IPS DF 6.9 (cell line): ENCODE measurements at regions not wholly inside any gene's neighbourhood (a gene's known extent, or its start where the extent isn't known, plus 50 kb on each side); places are given as distances from the start of the nearest gene placed in this dataset.

Experiments used
- DNase-seq: peaks from one replicate; pipeline ENCODE4 v3.0.0-alpha.2; 2013; ENCODE audit warnings: low read depth, low spot score
- H3K27ac ChIP-seq: one replicate; pipeline ENCODE4 v1.5.1; 2013; ENCODE audit warnings: low read length, control low read depth
- H3K27me3 ChIP-seq: 2 replicates; pipeline ENCODE4 v1.6.1; 2013; ENCODE audit warnings: mild to moderate bottlenecking, low read length; ENCODE audit not compliant: control insufficient read depth, insufficient read depth
- H3K36me3 ChIP-seq: 2 replicates; pipeline ENCODE4 v1.6.1; 2013; ENCODE audit warnings: low read length; ENCODE audit not compliant: control insufficient read depth, insufficient read depth
- H3K4me1 ChIP-seq: 2 replicates; pipeline ENCODE4 v1.6.1; 2013; ENCODE audit warnings: low read length; ENCODE audit not compliant: control insufficient read depth, insufficient read depth
- H3K4me3 ChIP-seq: 2 replicates; pipeline ENCODE4 v1.5.1; 2013; ENCODE audit warnings: mild to moderate bottlenecking, low read length
- H3K9me3 ChIP-seq: 2 replicates; pipeline ENCODE4 v1.6.1; 2013; ENCODE audit warnings: low read length, inconsistent platforms; ENCODE audit not compliant: control insufficient read depth, insufficient read depth
- WGBS: extraction: QIAGEN DNeasy Blood & Tissue Kit; methylation state at CpG from one replicate; pipeline ENCODE4 v1.1.7; 2013; ENCODE audit warnings: mixed read lengths, missing lambda C conversion rate; ENCODE audit not compliant: insufficient read length, insufficient coverage; 5-methylcytosine and 5-hydroxymethylcytosine counted together

- Histone ChIP-seq H3K27me3 (no peaks in the 10 kb centered on the region), H3K27ac (no peak overlapping the region), H3K4me1 (no peaks in the 10 kb centered on the region), H3K9me3 (no peaks in the 10 kb centered on the region), H3K36me3 (no peaks in the 10 kb centered on the region), H3K4me3 (no peak overlapping the region)
- DNase-seq: no peak
- WGBS: no CpG with 5 or more reads among the region's 1 CpG
These were observed 448.1 kb upstream of the DCC start for GRCh38 chr18:51891876-51892275.

GRCh38 chr18:51897884-51898283 lies 442.1 kb upstream of the DCC start:
- H3K4me3 ChIP-seq: no peak overlapping the region
- no peaks in the 10 kb centered on the region for H3K9me3 ChIP-seq
- H3K27me3 ChIP-seq: no peaks in the 10 kb centered on the region
- no peak overlapping the region for H3K27ac ChIP-seq
- no CpG with 5 or more reads among the region's 6 CpGs for WGBS
- H3K36me3 ChIP-seq: no peaks in the 10 kb centered on the region
- H3K4me1 ChIP-seq: no peaks in the 10 kb centered on the region
- no peak for DNase-seq

GRCh38 chr18:51907687-51908597 lies 432.1 kb upstream of the DCC start:
- Histone ChIP-seq H3K4me1 (no peaks in the 10 kb centered on the region), H3K27ac (no peak overlapping the region), H3K36me3 (no peaks in the 10 kb centered on the region), H3K4me3 (no peak overlapping the region), H3K27me3 (no peaks in the 10 kb centered on the region), H3K9me3 (no peaks in the 10 kb centered on the region)
- DNase-seq: no peak
- WGBS: no CpG with 5 or more reads among the region's 7 CpGs

- Histone ChIP-seq H3K36me3 (no peaks in the 10 kb centered on the region), H3K27me3 (no peaks in the 10 kb centered on the region), H3K4me1 (no peaks in the 10 kb centered on the region), H3K27ac (no peak overlapping the region), H3K4me3 (no peak overlapping the region), H3K9me3 (no peaks in the 10 kb centered on the region)
- DNase-seq: no peak
These were observed 431.4 kb upstream of the DCC start for GRCh38 chr18:51908598-51908944.

GRCh38 chr18:51911584-51911983 lies 428.4 kb upstream of the DCC start:
- no peak overlapping the region for H3K27ac ChIP-seq
- no CpG with 5 or more reads among the region's 3 CpGs for WGBS
- no peaks in the 10 kb centered on the region for H3K9me3 ChIP-seq
- no peaks in the 10 kb centered on the region for H3K36me3 ChIP-seq
- no peaks in the 10 kb centered on the region for H3K27me3 ChIP-seq
- no peaks in the 10 kb centered on the region for H3K4me1 ChIP-seq
- DNase-seq: no peak
- no peak overlapping the region for H3K4me3 ChIP-seq

- Histone ChIP-seq H3K9me3 (no peaks in the 10 kb centered on the region), H3K36me3 (no peaks in the 10 kb centered on the region), H3K4me3 (no peak overlapping the region), H3K27ac (no peak overlapping the region), H3K27me3 (no peaks in the 10 kb centered on the region), H3K4me1 (no peaks in the 10 kb centered on the region)
- DNase-seq: no peak
These were observed 427.6 kb upstream of the DCC start for GRCh38 chr18:51912381-51912780.

GRCh38 chr18:51915176-51915575 lies 424.8 kb upstream of the DCC start:
- Histone ChIP-seq H3K9me3 (no peaks in the 10 kb centered on the region), H3K27me3 (no peaks in the 10 kb centered on the region), H3K36me3 (no peaks in the 10 kb centered on the region), H3K27ac (no peak overlapping the region), H3K4me3 (no peak overlapping the region), H3K4me1 (no peaks in the 10 kb centered on the region)
- WGBS: no CpG with 5 or more reads among the region's 7 CpGs
- DNase-seq: no peak

GRCh38 chr18:51921862-51922261 lies 418.1 kb upstream of the DCC start:
- WGBS: no CpG with 5 or more reads among the region's 3 CpGs
- Histone ChIP-seq H3K27me3 (no peaks in the 10 kb centered on the region), H3K4me1 (no peaks in the 10 kb centered on the region)

GRCh38 chr18:51933903-51934302 lies 406.1 kb upstream of the DCC start:
- H3K9me3 ChIP-seq: no peaks in the 10 kb centered on the region
- no peaks in the 10 kb centered on the region for H3K36me3 ChIP-seq
- peaks cover 2% of the 10 kb centered on the region; the same call in 1 of the 2 replicates for H3K4me1 ChIP-seq
- no peaks in the 10 kb centered on the region for H3K27me3 ChIP-seq
- DNase-seq: no peak
- no peak overlapping the region for H3K27ac ChIP-seq
- no peak overlapping the region for H3K4me3 ChIP-seq
- WGBS: no CpG with 5 or more reads among the region's 1 CpG

More at GRCh38 chr18:51921862-51922261, 418.1 kb upstream of the DCC start:
- Histone ChIP-seq H3K9me3 (no peaks in the 10 kb centered on the region), H3K4me3 (no peak overlapping the region), H3K36me3 (no peaks in the 10 kb centered on the region), H3K27ac (no peak overlapping the region)
- no peak for DNase-seq

- H3K27me3 ChIP-seq: no peaks in the 10 kb centered on the region
- H3K27ac ChIP-seq: no peak overlapping the region
- no peak for DNase-seq
- peaks cover 2% of the 10 kb centered on the region; the same call in 1 of the 2 replicates for H3K4me1 ChIP-seq
- no peaks in the 10 kb centered on the region for H3K36me3 ChIP-seq
- H3K9me3 ChIP-seq: no peaks in the 10 kb centered on the region
- WGBS: no CpG with 5 or more reads among the region's 2 CpGs
- H3K4me3 ChIP-seq: no peak overlapping the region
These were observed 403.9 kb upstream of the DCC start for GRCh38 chr18:51936115-51936514.

GRCh38 chr18:51941999-51942398 lies 398.0 kb upstream of the DCC start:
- no peaks in the 10 kb centered on the region for H3K9me3 ChIP-seq
- no peak overlapping the region for H3K27ac ChIP-seq
- no peak overlapping the region for H3K4me3 ChIP-seq
- H3K4me1 ChIP-seq: no peaks in the 10 kb centered on the region
- no peaks in the 10 kb centered on the region for H3K27me3 ChIP-seq
- WGBS: no CpG with 5 or more reads among the region's 2 CpGs
- DNase-seq: no peak
- no peaks in the 10 kb centered on the region for H3K36me3 ChIP-seq
